ENCODE measurements at regions not wholly inside any gene's neighbourhood (a gene's known extent, or its start where the extent isn't known, plus 50 kb on each side); places are given as distances from the start of the nearest gene placed in this dataset.

DNA sequence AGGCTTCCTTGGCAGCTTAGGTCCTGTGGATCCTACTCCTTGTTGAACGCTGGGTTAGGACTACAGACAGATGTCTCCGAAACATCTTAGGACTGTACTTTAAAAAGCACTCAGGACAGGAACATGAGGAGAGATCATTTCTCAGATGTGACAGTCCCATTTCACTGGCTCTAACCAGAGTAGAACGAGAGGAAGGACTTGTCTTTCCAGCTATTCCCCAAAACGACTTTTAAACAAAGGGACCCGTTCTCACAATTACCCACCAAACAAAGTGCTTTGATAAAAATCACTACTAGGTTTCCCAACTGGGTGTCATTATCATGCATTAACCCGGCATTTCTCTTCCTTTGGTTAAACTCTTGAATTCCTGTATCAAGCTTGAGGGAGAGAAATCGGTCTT lies 84.7 kb upstream of the BARX2 start:
- no peak for DNase-seq

DNA sequence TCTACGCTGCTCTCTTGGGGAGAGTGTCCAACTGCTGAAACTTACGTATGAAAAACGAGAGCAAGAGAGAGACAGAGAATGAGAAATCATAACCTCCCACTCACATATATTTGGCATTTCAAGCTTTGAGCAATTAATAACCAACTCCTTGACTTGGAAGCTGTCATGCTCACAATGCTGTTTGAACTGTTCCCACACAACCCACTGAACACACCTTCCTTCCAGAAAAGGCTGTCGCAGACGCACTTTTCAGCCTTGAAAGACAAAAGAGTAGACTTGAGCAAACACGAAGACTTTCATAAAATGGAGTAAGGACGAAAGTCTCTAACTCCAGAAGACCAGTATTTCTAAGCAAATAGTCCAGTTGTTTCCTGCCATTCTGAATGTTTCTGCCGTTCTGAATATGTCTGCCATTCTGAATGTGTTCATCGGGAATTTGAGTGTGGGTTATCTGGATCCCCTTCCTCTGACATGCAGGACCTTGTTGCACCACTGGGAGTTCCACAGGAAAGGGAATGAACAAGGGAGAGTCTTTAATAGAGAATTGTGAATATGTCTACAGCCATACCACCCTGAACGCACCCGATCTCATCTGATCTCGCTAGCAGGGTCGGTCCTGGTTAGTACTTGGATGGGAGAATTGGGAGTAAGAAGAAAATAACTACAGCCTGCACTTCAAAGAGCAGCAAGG lies 86.2 kb upstream of the BARX2 start:
- DNase-seq: no peak

- no peak for DNase-seq
Observed at GRCh38 chr11:129287920-129288319, 87.7 kb upstream of the BARX2 start.

DNA sequence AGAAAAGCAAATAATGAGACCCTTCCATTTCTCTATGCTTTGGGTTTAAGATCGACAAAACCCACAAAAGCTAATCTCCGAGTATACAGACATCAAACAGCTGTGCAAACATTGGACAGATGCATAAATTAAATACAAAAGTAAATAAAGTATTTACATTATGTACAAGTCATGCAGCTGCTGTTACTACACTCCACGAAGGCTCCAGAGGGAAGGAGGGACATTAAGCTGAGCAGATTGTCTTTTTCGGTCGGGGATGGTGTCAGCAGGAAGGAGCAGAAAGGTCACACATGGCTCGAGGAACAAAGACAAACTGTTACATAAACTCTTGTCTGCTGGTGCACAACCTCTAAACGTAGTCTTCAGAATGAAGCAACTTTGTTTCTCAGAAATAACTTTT lies 88.8 kb upstream of the BARX2 start:
- no peak for DNase-seq

GRCh38 chr11:129285402-129285786 lies 90.3 kb upstream of the BARX2 start:
- DNase-seq: no peak

- no peak for DNase-seq
Observed at GRCh38 chr11:129283141-129283540, 91.0 kb upstream of the ARHGAP32 start.

DNA sequence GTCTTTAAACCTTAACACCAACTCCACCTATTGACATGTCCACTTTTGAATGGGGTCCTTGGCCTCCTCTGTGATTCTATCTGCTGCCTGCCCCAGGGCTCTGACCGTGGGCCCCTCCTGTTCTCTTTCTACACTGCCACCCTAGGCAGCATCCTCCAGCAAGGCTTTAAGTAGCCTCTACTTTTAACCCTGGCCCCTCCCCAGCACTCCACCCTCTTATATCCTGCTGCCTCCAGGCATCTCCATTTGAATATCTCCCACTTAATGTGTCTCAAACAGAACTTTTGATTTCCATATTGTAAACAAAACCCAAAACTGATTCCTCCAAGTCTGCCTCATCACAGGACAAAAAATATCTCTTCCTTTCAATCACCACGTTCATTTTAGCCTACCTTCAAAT lies 90.5 kb upstream of the ARHGAP32 start:
- no peak for DNase-seq

- no peak for DNase-seq
Observed at GRCh38 chr11:129281471-129282415, 89.6 kb upstream of the ARHGAP32 start.

GRCh38 chr11:129280027-129280811 lies 88.1 kb upstream of the ARHGAP32 start:
- peak; percentile 9 for DNase-seq

- DNase-seq: peak; percentile 76
Observed at GRCh38 chr11:129279326-129280026, 87.4 kb upstream of the ARHGAP32 start.

GRCh38 chr11:129278586-129279319 lies 86.6 kb upstream of the ARHGAP32 start:
- DNase-seq: peak; percentile 27

GRCh38 chr11:129277198-129277843 lies 85.2 kb upstream of the ARHGAP32 start:
- no peak for DNase-seq

DNA sequence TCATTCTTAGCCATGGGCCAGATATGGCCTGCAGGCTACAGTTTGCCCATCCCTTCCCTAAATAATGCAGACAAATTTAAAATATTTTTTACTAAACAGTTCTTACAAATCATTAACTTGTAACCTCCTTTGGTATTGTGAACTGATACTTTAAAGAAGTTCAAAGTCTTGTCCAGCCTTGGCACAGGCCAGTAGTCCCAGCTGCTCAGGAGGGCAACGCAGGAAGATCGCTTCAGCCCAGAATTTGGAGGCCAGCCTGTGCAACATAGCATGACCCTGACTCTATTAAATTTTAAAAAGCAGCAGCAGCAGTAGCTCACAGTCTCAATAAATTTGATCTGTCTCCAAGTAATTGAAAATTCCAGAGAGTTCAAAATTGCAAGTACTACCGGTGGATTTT lies 83.7 kb upstream of the ARHGAP32 start:
- DNase-seq: no peak

- DNase-seq: no peak
Observed at GRCh38 chr11:129273944-129274711, 82.0 kb upstream of the ARHGAP32 start.

DNA sequence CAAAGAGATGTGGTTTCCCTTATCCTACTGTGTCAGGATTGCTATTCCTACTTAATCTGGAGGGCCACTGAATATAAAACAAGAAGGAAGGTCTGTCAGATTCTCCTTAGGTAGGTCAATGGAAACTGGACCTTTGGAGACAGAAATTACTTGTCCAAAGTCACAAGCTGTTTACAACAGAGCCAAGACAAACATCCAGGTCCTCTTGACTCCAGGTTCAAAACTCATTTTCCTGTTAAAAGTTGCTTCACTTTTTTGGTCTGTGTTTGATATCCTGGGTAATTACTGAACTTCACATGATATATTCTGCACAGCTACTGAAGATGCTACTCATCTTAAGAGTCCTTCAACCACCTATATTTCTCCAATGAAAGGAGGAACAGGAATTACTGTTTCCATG lies 81.2 kb upstream of the ARHGAP32 start:
- no peak for DNase-seq

DNA sequence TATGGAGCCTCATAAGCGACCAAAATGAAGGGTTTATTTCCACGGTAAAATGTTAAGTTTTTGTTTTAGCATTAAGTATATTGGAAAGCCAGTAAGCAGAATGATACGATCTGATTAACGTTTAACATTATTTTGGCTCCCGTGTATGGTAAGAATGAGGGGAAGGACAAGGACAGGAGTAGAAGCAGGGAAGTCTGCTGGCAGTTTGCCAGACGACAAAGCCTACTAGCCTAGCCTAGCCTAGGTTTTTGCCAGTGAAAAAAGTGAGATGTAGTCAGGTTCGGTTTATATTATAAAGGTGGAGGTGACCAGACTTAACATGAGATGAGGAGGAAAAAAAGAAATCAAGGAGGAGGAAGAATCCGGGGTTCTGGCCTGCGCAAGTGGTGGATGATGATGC lies 78.9 kb upstream of the ARHGAP32 start:
- no peak for DNase-seq

GRCh38 chr11:129270446-129270845 lies 78.3 kb upstream of the ARHGAP32 start:
- no peak for DNase-seq

DNA sequence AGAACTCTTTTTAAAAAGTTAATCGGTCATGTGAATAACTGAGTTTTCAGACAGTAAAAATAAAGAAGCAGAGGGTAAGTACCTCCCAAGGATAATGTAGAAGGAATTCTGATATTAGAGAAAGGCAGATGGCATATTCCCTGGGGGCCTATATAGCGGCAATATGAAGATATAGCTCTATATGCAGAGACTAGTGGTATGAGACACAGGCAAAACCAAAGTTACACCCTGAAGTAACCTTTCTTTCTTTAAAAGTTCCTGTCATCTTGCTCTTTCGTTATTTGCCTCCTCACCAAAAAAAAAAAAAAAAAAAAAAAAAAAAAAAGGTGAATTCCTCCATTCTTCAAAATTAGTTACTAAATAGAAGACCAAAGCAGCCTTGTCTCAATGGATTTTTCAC lies 76.2 kb upstream of the ARHGAP32 start:
- DNase-seq: no peak

DNA sequence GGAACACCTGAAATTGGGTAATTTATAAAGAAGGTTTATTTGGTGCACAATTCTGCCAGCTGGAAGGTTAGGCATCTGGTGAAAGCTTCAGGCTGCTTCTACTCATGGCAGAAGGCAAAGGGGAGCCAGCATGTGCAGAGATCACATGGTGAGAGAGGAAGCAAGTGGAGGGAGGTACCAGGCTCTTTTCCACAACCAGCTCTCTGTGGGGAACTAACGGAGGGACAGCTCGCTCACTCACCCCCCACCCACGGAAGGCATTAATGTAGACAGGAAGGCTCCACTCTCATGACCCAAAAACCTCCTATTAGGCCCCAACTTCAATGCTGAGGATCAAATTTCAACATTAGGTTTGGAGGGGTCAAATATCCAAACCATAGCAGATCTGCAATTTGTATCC lies 75.6 kb upstream of the ARHGAP32 start:
- DNase-seq: no peak

DNA sequence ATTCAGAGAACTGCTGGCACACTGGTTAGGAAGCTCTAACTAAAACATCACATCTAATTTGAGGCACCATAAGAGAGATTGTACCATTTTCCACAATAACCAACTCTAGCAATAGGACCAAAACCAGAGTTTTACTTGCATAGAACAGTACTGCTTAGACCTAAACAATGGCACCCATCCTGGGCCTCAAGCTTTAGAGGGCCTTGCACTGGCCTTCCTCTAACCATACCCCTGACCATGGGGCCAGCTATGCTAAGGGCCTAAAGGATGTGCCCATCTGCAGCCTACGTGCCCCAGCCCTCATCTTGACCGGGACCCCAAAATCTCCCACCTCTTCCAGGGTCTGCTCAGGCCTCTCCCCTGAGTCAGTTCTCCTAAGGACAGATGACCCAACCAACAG lies 74.4 kb upstream of the ARHGAP32 start:
- no peak for DNase-seq
